ENCODE measurements at regions not wholly inside any gene's neighbourhood (a gene's known extent, or its start where the extent isn't known, plus 50 kb on each side); places are given as distances from the start of the nearest gene placed in this dataset.

GRCh38 chr9:88706193-88707113 is 171.5 kb downstream of the NXNL2 start:
- Histone ChIP-seq H2AFZ (ENCODE audit: low read length) (no peak overlapping the region), H4K20me1 (ENCODE audit: insufficient read depth, low read length) (no peaks in the 10 kb centered on the region), H3K4me2 (ENCODE audit: low read length) (no peak overlapping the region), H3K79me2 (ENCODE audit: insufficient read depth, low read depth, low read length) (no peaks in the 10 kb centered on the region), H3K9me2 (ENCODE audit: insufficient read depth, low read length) (no peaks in the 10 kb centered on the region), H3K27ac (ENCODE audit: low read depth, low read length, poor library complexity, severe bottlenecking) (no peak overlapping the region), H3K4me3 (ENCODE audit: low read depth, low read length, poor library complexity, severe bottlenecking) (no peak overlapping the region), H3K9me3 (ENCODE audit: low read length) (no peaks in the 10 kb centered on the region), H3K36me3 (ENCODE audit: insufficient read depth, low read length) (no peaks in the 10 kb centered on the region), H3K4me1 (ENCODE audit: insufficient read depth, low read length, poor library complexity, severe bottlenecking) (no peaks in the 10 kb centered on the region)
- TF ChIP-seq CTCF (conservative IDR thresholded peaks at IDR 0.05; ENCODE audit: low read length): no peak
- TF ChIP-seq EZH2phosphoT487 (IDR thresholded peaks at IDR 0.05; ENCODE audit: borderline replicate concordance, low read depth, low read length): no peak
- no peak for DNase-seq (ENCODE audit: low spot score)
- ChIA-PET CTCF (ENCODE audit: unreplicated experiment) (no interaction called here), POLR2A (interaction anchor here (0.6 kb wide), 1 partner anchor 110 kb away, joined by 3 read pairs; no protein-coding TSS in a partner anchor)
- intact Hi-C loops (cut with micrococcal nuclease; ENCODE audit: unreplicated experiment): no loop called here
- no TSS peak for BruUV-seq (replicated peaks)

- TF ChIP-seq EZH2phosphoT487 (IDR thresholded peaks at IDR 0.05; ENCODE audit: borderline replicate concordance, low read depth, low read length) (no peak), CTCF (conservative IDR thresholded peaks at IDR 0.05; ENCODE audit: low read length) (no peak)
- H4K20me1 ChIP-seq (ENCODE audit: insufficient read depth, low read length): no peaks in the 10 kb centered on the region
- intact Hi-C loops (cut with micrococcal nuclease; ENCODE audit: unreplicated experiment): no loop called here
- no TSS peak for BruUV-seq (replicated peaks)
- H3K36me3 ChIP-seq (ENCODE audit: insufficient read depth, low read length): no peaks in the 10 kb centered on the region
- no peak for DNase-seq (ENCODE audit: low spot score)
- ChIA-PET POLR2A (interaction anchor here (0.7 kb wide), 1 partner anchor 65 kb away, joined by 4 read pairs; no protein-coding TSS in a partner anchor), CTCF (ENCODE audit: unreplicated experiment) (no interaction called here)
- no peaks in the 10 kb centered on the region for H3K9me2 ChIP-seq (ENCODE audit: insufficient read depth, low read length)
- H3K4me2 ChIP-seq (ENCODE audit: low read length): no peak overlapping the region
- H3K4me1 ChIP-seq (ENCODE audit: insufficient read depth, low read length, poor library complexity, severe bottlenecking): no peaks in the 10 kb centered on the region
- H3K9me3 ChIP-seq (ENCODE audit: low read length): no peaks in the 10 kb centered on the region
- H3K27ac ChIP-seq (ENCODE audit: low read depth, low read length, poor library complexity, severe bottlenecking): no peak overlapping the region
- no peaks in the 10 kb centered on the region for H3K79me2 ChIP-seq (ENCODE audit: insufficient read depth, low read depth, low read length)
- no peak overlapping the region for H3K4me3 ChIP-seq (ENCODE audit: low read depth, low read length, poor library complexity, severe bottlenecking)
- no peak overlapping the region for H2AFZ ChIP-seq (ENCODE audit: low read length)
These were observed 175.5 kb downstream of the NXNL2 start for GRCh38 chr9:88710449-88710848.

GRCh38 chr9:88711719-88712118 is 176.7 kb downstream of the NXNL2 start:
- TF ChIP-seq CTCF (conservative IDR thresholded peaks at IDR 0.05; ENCODE audit: low read length): no peak
- no peak for TF ChIP-seq EZH2phosphoT487 (IDR thresholded peaks at IDR 0.05; ENCODE audit: borderline replicate concordance, low read depth, low read length)
- BruUV-seq (replicated peaks): no TSS peak
- POLR2A ChIA-PET: interaction anchor here (0.6 kb wide), 2 partner anchors 43 to 799 kb away, joined by 3 to 4 read pairs; no protein-coding TSS in a partner anchor
- no peak for DNase-seq (ENCODE audit: low spot score)
- Histone ChIP-seq H4K20me1 (ENCODE audit: insufficient read depth, low read length) (no peaks in the 10 kb centered on the region), H3K36me3 (ENCODE audit: insufficient read depth, low read length) (no peaks in the 10 kb centered on the region), H3K4me1 (ENCODE audit: insufficient read depth, low read length, poor library complexity, severe bottlenecking) (no peaks in the 10 kb centered on the region), H3K79me2 (ENCODE audit: insufficient read depth, low read depth, low read length) (no peaks in the 10 kb centered on the region), H3K9me3 (ENCODE audit: low read length) (no peaks in the 10 kb centered on the region), H2AFZ (ENCODE audit: low read length) (no peak overlapping the region), H3K27ac (ENCODE audit: low read depth, low read length, poor library complexity, severe bottlenecking) (no peak overlapping the region), H3K4me2 (ENCODE audit: low read length) (no peak overlapping the region), H3K9me2 (ENCODE audit: insufficient read depth, low read length) (no peaks in the 10 kb centered on the region), H3K4me3 (ENCODE audit: low read depth, low read length, poor library complexity, severe bottlenecking) (no peak overlapping the region)
- intact Hi-C loops (cut with micrococcal nuclease; ENCODE audit: unreplicated experiment): no loop called here
- CTCF ChIA-PET (ENCODE audit: unreplicated experiment): no interaction called here

Measured in OCI-LY7 (cell line).